IPS-NIHi7 (cell line): ENCODE measurements at regions not wholly inside any gene's neighbourhood (a gene's known extent, or its start where the extent isn't known, plus 50 kb on each side); places are given as distances from the start of the nearest gene placed in this dataset.

Experiments used
- DNase-seq: peaks from one replicate; pipeline ENCODE4 v3.0.0; 2012; ENCODE audit warnings: mixed read lengths; ENCODE audit errors: extremely low spot score

DNA sequence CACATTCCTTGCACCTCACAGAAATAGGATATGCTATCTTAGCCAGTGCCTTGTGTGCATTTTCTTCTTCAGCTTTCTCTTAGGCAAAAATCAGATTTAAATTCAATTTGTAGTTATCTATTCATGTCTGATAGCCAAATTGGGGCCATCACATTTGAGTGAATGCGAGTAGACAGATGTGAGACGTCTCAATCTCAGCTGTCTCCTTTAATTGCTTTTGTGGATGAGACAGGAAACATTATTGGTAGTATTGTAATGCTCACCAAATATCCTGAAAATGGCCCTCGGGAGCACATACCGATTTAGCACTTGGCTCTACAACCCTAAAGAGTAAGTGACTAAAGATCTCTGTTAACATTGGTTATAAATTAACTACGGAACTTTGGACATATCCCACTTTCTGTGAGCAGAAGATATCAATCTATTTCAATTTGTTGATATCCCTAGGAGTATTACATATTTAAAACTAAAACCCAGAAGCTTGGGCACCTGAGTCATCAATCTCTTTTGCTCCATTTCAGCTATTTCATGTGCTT is 1012.5 kb upstream of the TMEM132C start:
- no peak for DNase-seq

DNA sequence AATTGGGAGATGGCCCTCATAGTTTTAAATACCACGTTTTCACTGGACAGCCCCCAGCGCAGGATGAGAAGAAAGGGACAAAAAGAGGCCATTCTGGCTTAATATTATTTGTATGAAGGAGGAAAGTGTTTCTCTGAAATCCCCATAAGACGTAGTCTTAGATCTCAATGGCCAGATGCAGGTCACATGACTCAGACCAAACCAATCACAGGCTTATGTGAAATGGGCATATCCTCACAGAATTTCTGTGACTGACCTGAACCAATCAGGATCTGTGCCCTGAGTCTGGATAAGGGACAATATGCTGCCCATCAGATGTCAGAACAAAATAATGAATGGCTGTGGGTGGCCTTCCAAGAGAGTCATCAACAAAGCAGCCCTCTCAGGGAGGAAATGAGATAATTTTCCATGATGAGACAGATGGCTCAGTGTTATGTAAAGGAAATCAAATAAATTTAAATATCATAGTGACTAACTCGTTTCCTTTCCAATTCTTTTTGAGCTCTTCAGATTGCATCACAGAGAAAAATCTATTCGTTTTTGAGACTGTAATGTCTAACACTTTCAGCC is 1009.5 kb upstream of the TMEM132C start:
- DNase-seq = no peak

DNA sequence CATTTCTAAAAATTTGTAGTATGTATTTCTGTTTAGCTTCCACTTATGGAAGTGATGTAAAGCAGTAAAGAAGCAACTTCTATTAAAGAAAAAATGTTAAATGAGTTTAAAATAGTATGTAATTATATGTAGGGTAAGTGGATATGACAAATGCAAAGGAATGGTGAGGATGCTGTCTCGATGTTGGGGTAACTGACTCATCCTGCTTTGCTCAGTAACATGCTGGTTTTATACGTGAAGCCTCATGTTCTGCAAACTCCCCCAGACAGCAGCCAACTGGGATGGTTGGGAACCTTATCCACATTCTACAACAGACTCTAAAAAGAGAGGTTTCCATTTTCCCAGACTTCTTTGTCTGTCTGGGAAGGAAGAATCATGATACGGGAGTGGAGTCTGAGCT is 1006.4 kb upstream of the TMEM132C start:
- DNase-seq = no peak

DNA sequence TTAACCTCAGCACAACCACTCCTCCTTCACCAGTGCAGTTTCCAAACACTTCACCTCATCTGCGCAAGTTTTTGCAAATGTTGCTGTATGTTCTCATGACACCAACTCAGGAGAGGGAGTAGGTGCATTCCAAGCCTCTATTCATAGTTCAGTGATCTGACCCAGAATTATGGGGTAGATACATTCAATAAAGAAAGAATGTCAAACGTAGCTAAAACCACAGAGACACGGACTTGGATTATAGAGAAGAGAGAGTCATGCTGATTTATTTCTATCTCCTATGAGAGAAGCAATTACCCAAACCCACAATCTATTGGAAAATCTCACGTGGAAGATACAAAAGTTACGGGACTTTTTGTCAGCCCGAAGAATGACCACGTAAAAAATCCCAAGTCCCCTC is 1006.0 kb upstream of the TMEM132C start:
- DNase-seq = no peak

DNA sequence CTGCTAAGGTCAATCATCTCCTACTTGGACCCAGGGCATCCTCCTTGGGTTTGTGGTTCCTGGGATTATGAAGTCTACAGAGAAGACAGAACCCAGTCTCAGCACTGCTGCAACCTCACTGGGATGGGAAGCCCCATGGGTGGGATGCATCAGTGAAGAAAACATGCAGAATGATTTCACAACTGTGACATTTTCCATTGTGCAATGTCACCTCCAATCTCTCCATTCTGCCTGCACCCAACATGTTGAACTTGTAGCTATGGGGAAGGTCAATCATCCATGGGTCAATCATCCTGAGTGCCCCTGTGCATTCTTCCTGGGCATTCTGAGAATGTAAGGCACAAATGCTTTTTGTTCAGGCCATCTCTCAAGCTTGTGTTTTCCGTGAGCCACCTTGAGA is 1004.4 kb upstream of the TMEM132C start:
- no peak for DNase-seq

- no peak for DNase-seq
Observed at GRCh38 chr12:127263621-127264020, 1003.3 kb upstream of the TMEM132C start.

GRCh38 chr12:127267128-127267527 is 999.8 kb upstream of the TMEM132C start:
- DNase-seq = no peak

- DNase-seq = no peak
Observed at GRCh38 chr12:127268213-127268612, 998.8 kb upstream of the TMEM132C start.

GRCh38 chr12:127268706-127269425 is 998.1 kb upstream of the TMEM132C start:
- no peak for DNase-seq

- DNase-seq = no peak
Observed at GRCh38 chr12:127270193-127270592, 996.8 kb upstream of the TMEM132C start.

DNA sequence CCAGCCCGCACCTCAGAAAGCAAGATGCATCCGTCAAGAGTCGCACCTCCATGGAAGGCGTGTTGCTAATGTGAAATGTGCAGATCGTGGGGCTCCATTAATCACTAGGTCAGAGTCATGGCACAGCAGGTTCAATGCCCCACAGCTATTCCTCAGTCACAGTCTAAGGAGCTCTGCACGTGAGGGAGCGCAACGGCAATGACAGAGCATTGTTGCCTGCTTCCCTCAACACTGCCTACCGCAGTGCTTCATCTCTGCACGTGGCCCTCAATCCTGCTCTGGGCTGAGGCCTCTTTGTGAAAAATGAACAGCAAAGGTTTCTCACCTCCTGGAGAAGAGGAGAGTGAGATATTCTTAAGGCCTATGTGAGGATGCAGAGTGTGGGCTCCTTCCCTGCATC is 995.2 kb upstream of the TMEM132C start:
- no peak for DNase-seq

DNA sequence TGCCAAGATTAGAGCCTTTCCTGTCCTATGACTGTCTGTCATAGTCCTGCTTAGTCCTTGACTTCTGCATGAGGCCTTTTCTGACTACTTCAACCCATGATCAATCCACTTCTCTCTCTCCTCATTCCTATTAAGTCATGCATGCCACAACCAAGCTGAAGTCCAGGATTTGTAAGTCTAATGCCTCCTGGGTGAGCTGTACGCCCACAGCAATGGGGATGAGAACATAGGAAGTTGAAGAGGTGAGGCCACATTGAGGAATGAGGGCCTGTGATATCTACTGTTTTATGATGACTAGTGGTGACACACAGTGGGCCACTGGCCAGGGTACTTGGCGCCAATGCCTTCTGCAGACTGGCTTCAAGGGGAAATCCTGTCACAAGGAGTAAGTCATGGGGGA is 994.1 kb upstream of the TMEM132C start:
- no peak for DNase-seq

DNA sequence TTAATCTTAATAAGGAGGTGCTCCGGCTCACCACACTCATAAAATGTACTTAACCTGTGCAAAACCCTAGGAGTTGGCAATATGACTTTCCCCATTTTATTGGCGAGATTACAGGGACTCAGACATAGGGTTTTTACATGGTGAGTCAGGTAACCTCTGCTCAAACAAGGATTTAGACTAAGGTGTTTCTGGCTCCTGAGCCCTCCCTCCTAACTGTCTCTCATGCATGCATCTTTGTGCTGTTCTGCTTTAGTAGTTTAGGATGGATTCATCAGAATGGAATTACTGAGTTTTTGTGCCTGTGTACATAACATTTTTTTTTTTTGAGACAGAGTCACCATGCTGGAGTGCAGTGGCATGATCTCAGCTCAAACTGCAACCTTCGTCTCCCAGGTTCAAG is 993.3 kb upstream of the TMEM132C start:
- no peak for DNase-seq

- no peak for DNase-seq
Observed at GRCh38 chr12:127275416-127275815, 991.6 kb upstream of the TMEM132C start.

DNA sequence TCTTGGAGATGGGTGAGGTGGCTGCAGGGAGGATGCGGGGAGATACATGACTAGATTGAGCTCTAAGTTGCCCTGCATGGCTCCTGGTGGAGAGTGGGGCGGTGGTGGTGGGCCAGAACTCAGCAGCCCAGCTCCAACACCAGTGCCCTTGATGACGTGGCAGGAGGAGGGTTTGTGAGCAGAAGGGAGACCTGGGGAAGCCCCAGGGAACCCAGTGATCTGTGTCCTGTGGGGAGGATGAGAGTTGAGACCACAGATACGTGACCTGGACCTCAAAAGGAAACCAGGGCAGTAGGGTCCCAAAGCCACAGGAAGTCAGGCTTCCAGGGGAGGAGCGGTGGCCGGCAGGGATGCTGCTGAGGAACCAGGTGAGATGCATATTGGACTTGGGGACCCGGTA is 989.1 kb upstream of the TMEM132C start:
- no peak for DNase-seq

- no peak for DNase-seq
Observed at GRCh38 chr12:127278351-127278750, 988.6 kb upstream of the TMEM132C start.

DNA sequence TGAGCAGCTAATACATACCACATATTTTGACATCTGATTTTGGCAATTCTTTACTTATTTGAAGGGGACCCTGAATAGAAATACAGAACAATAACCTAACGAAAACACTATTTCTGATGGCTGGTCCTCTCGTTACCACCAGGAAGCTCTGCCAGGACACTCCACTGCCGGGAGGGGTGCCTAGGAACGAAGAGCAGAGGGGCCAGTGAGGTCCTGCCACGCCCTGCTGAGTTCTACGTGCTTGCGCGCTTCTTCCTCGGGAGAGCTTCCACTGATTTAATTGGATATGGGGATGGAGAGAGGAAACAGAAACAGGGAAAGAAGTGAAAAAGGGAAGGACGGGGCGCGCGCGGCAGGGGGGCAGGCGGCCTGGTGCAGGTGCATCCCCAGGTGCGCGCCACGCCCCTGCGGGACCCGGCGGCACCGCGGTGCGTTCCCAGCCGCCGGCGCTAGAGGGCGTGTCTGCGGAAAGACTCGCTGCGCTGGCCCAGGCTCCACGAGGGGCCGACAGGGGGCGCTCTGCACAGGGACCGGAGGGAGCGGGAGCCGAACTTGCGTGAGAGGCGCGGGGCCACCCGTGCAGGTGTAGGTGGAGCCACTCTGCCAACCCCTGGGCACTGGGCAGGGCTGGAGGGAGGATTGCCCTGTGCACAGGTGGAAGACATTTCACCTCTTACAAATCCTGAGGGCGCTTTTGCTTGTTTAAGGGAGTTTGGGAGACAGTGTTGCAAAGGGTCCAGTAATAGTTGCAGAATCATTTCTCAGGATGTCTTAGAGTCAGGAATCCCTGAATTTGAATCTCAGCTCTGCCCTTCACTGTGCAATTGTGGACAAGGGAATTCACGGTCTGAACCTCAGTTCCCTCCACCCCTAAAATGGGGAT is 986.3 kb upstream of the TMEM132C start:
- peak; percentile 84 for DNase-seq

- DNase-seq = no peak
Observed at GRCh38 chr12:127282786-127283565, 984.0 kb upstream of the TMEM132C start.

- no peak for DNase-seq
Observed at GRCh38 chr12:127284021-127284420, 982.9 kb upstream of the TMEM132C start.

DNA sequence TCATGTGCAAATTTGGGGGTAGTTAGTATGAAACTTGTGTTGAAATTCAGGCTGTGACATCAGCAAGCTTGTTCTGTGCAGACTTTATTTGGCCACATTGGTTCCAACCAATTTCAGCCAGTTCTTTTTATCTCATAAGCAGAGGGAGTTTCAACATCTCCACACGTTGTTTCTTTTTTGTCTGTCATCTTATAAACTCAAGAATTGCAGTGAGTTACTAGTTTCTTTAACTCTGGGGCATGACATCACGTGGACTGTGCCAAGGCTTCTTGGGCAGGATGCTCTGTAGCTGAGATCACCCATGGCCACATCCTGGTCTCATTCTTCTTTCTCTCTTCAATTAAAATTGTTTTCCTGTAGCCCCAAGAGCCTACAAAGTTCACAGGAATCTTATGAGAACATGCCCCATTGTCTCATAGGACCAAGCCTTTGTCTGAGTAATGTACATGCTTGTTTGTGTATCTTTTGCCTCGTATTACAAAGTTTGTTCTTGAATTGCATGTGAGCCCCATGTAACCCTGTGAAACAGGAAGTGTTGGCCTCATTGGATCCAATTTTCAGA is 982.0 kb upstream of the TMEM132C start:
- no peak for DNase-seq

- DNase-seq = no peak
Observed at GRCh38 chr12:127286281-127286680, 980.7 kb upstream of the TMEM132C start.
